ENCODE measurements at regions not wholly inside any gene's neighbourhood (a gene's known extent, or its start where the extent isn't known, plus 50 kb on each side); places are given as distances from the start of the nearest gene placed in this dataset.
"Not testable (repeated sequence)": the region's sequence is repeated elsewhere in the genome, so short reads cannot be mapped to it uniquely, and the experiment has no call there.

- DNase-seq (ENCODE audit: low read depth) = not testable (repeated sequence)
These were observed 1685.1 kb downstream of the SPATA31A7 start for GRCh38 chr9:62874745-62875599.

DNA sequence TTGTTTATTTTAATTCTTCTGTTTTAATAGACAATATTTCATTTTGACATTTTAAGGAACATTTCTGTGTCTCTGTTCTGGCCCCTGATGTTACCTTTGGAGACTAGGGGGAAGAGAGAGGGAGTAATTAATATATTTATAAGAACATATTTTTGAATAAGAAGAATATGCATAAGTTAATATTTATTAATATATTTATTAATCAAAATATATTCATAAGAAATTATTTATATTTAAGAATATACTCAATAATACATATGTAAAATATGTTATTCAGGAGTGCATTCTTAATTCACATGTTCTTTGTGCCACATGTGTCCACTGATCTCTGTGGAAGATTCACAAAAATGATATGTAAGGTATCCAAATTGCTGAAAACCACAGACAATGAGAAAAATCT is 1687.7 kb downstream of the SPATA31A7 start:
- DNase-seq (ENCODE audit: low read depth) = not testable (repeated sequence)

DNA sequence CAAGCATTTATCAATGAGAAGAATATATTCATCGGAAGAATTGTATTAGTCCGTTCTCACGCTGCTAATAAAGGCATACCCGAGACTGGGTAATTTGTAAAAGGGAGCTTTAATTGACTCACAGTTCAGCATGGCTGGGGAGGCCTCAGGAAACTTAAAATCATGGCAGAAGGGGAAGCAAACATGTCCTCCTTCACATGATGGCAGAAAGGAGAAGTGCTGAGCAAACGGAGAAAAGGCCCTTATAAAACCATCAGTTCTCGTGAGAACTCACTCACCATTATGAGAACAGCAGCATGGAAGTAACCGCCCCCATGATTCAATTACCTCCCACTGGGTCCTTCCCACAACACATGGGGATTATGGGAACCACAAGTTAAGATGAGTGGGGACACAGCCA is 1688.2 kb downstream of the SPATA31A7 start:
- not testable (repeated sequence) for DNase-seq (ENCODE audit: low read depth)

DNA sequence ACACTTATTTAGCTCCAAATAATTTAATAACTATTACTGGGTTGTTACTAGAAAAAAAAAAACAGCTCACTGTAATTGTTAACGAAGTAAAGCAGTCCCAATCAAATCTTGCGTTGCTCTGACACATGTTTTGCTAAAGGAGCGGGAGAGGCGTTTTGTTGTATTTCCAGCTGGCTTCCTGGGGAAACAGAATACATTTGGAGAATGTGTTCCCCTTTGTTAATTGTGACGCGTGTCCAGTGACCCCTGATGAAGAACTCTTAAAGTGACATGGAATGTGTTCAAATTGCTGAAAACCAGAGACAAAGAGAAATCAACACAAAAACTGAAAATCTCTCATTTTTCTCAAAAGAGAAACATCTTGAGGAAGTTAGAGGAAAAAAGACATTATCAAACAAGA is 1690.6 kb downstream of the SPATA31A7 start:
- not testable (repeated sequence) for DNase-seq (ENCODE audit: low read depth)

DNA sequence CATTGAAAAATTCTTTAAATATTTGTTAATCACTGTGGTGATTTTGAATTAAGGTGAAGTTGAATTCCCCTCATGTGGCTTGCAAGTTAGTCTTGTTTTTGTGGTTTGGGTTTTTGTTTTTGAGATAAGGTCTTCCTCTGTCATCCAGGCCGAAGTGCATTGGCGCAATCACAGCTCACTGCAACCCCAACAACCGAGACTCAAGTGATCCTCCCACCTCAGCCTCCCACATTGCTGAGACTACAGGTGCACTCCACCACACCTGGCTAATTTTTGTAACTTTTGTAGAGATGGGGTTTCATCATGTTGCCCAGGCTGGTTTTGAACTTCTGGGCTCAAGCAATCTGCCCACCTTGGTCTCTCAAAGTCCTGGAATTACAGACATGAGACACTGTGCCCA is 1691.1 kb downstream of the SPATA31A7 start:
- not testable (repeated sequence) for DNase-seq (ENCODE audit: low read depth)

DNA sequence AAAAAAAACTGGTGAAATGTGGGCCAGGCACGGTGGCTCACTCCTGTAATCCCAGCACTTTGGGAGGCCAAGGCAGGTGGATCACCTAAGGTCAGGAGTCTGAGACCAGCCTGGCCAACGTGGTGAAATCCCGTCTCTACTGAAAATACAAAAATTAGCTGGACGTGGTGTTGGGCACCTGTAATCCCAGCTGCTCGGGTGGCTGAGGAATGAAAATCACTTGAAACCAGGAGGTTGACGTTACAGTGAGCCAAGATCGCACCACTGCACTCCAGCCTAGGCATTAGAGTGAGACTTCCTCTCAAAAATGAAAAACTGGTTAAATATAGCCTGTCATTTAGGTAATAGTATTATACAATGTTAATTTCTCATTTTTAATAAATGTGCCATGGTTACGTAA is 1692.0 kb downstream of the SPATA31A7 start:
- not testable (repeated sequence) for DNase-seq (ENCODE audit: low read depth)

- DNase-seq (ENCODE audit: low read depth) = not testable (repeated sequence)
These were observed 1692.9 kb downstream of the SPATA31A7 start for GRCh38 chr9:62882717-62883116.

GRCh38 chr9:62896692-62897091 is 1706.9 kb downstream of the SPATA31A7 start:
- DNase-seq (ENCODE audit: low read depth) = not testable (repeated sequence)

GRCh38 chr9:62897411-62898225 is 1707.8 kb downstream of the SPATA31A7 start:
- DNase-seq (ENCODE audit: low read depth) = not testable (repeated sequence)

DNA sequence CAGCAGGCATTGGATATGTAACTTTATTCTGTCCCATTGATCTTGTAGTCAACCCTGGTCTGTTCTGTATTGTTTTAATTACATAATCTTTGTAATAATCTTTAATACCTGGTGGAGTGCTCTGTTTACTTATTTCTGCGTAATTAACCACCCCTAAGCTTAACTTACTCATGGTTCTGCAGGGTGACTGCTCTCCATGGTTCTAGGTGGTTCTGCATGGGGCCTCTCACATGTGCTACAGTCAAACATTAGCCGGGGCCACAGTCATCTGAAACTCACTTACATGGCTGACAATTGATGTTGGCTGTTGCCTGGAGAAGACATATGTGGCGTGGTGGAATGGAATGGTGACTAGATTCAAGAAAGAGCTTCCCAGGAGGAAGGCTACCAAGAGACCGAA is 1709.8 kb downstream of the SPATA31A7 start:
- not testable (repeated sequence) for DNase-seq (ENCODE audit: low read depth)

- not testable (repeated sequence) for DNase-seq (ENCODE audit: low read depth)
These were observed 1714.2 kb downstream of the SPATA31A7 start for GRCh38 chr9:62904061-62904460.

DNA sequence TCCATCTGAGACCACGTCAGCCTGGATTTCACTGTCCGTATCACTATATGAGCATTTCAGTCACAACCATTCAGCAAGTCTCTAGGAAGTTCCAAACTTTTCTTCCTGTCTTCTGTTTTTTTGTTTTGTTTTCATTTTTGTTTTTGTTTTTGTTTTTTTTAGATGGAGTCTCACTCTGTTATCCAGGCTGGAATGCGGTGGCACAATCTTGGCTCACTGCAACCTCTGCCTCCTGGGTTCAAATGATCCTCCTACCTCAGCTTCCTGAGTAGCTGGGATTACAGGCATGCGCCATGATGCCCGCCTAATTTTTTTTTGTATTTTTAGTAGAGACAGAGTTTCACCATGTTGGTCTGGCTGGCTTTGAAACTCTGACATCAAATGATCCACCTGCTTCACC is 1715.9 kb downstream of the SPATA31A7 start:
- not testable (repeated sequence) for DNase-seq (ENCODE audit: low read depth)

GRCh38 chr9:62907866-62908265 is 1718.0 kb downstream of the SPATA31A7 start:
- DNase-seq (ENCODE audit: low read depth) = not testable (repeated sequence)

DNA sequence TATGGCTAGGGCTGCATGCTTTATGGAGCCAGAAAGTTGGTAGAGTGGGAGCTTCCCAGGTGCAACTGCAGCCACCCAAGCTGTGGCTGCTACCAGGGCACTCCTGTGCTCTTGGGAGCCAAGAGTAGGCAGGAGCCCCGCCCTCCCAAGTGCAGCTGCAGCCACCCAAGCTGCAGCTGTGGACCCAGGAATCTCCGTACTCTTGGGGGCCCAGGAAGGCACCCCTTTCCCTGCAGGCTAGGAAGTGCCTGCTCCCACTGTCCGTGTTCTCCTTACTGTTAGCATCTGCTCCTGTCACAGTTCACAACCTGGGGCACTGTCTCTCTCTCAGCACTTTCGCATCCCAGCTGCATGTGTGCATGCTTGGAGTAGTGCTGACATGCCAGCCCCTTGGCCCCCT is 1718.4 kb downstream of the SPATA31A7 start:
- not testable (repeated sequence) for DNase-seq (ENCODE audit: low read depth)

DNA sequence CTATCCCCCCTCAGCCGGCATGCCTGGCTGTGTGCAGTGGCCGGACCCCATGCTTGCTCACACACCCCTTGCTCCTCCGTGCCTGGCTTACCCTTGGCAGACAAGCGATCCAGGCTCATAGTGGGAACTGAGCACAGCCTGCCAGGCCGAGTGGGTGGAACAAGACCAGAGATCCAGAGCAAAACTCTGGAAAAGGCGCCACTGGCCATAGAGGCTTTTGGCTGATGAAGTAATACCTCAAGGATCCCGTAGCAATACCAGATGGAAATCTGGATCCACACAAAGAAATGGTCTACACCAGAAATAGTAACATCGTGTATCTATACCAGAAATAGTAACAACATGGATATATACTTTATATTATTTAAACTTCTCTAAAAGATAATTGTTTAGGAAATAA is 1719.6 kb downstream of the SPATA31A7 start:
- DNase-seq (ENCODE audit: low read depth) = not testable (repeated sequence)

- not testable (repeated sequence) for DNase-seq (ENCODE audit: low read depth)
These were observed 1722.4 kb downstream of the SPATA31A7 start for GRCh38 chr9:62912278-62912677.

DNA sequence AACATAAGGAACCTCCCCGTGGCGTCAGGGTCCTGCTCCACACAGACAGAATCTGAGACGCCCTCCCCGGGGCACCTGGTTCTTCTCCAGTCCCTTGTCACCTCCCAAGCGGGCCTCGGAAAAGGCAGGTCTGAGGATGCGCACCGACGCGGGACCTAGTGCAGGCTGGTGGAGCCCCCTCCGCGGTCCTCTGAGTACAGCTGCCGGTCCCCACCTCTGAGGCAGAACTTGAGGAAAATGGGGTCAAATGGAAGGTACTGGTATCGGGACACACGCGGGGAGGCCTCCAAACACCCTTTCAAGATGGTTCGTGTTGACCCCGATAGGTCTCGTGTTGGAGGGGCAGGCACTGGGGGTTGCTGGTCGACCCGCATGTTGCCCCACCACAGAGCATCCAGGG is 1725.3 kb downstream of the SPATA31A7 start:
- DNase-seq (ENCODE audit: low read depth) = not testable (repeated sequence)

DNA sequence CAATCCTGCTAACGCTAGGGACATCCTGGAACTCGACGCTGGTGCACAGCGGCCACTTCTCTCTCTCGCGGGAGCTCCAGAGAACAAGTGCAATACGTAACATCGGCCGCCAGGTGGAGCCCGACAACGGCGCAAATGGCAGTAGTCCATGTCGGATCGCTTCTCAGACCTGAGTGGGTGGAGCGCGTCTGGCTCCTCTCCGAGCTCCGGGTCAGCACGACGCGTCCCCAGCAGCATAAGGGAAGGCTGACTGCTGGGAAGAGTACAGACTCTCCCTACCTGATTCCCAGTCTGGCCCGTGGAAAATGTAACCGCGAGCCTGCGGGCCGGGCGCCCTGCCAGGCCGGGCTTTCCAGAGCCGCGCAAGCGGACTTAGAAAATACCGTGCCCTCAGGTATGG is 1725.8 kb downstream of the SPATA31A7 start:
- DNase-seq (ENCODE audit: low read depth) = not testable (repeated sequence)

- not testable (repeated sequence) for DNase-seq (ENCODE audit: low read depth)
These were observed 1729.0 kb downstream of the SPATA31A7 start for GRCh38 chr9:62918648-62919385.

GRCh38 chr9:62931484-62931883 is 1741.6 kb downstream of the SPATA31A7 start:
- DNase-seq (ENCODE audit: low read depth) = not testable (repeated sequence)

- DNase-seq (ENCODE audit: low read depth) = not testable (repeated sequence)
These were observed 1763.0 kb downstream of the SPATA31A7 start for GRCh38 chr9:62952840-62953239.

Data from HS-27A (cell line).